ENCODE measurements at regions not wholly inside any gene's neighbourhood (a gene's known extent, or its start where the extent isn't known, plus 50 kb on each side); places are given as distances from the start of the nearest gene placed in this dataset.

- no peak for TF ChIP-seq CTCF (conservative IDR thresholded peaks at IDR 0.05)
- H3K27ac ChIP-seq: peak overlapping the region; percentile 19; the same call in 1 of the 2 replicates
Measured at GRCh38 chr17:77353684-77354419, 213.1 kb downstream of the SEC14L1 start.

- H3K27ac ChIP-seq: peak overlapping the region; percentile 19; the same call in 1 of the 2 replicates
- no peak for TF ChIP-seq CTCF (conservative IDR thresholded peaks at IDR 0.05)
Measured at GRCh38 chr17:77354420-77354669, 213.6 kb downstream of the SEC14L1 start.

- peak overlapping the region; percentile 19; the same call in 1 of the 2 replicates for H3K27ac ChIP-seq
Measured at GRCh38 chr17:77354670-77355455, 214.1 kb downstream of the SEC14L1 start.

GRCh38 chr17:77356109-77356689, 215.4 kb downstream of the SEC14L1 start:
- no peak for TF ChIP-seq CTCF (conservative IDR thresholded peaks at IDR 0.05)
- peak overlapping the region; percentile 20 for H3K27ac ChIP-seq

More at GRCh38 chr17:77354670-77355455, 214.1 kb downstream of the SEC14L1 start:
- no peak for TF ChIP-seq CTCF (conservative IDR thresholded peaks at IDR 0.05)

GRCh38 chr17:77356690-77357201, 216.0 kb downstream of the SEC14L1 start:
- no peak for TF ChIP-seq CTCF (conservative IDR thresholded peaks at IDR 0.05)
- H3K27ac ChIP-seq: no peak overlapping the region

- H3K27ac ChIP-seq: no peak overlapping the region
- TF ChIP-seq CTCF (conservative IDR thresholded peaks at IDR 0.05): no peak
Measured at GRCh38 chr17:77358801-77359200, 218.0 kb downstream of the SEC14L1 start.

GRCh38 chr17:77359236-77359635, 218.5 kb downstream of the SEC14L1 start:
- TF ChIP-seq CTCF (conservative IDR thresholded peaks at IDR 0.05): no peak

More at GRCh38 chr17:77359236-77359635, 218.5 kb downstream of the SEC14L1 start:
- no peak overlapping the region for H3K27ac ChIP-seq

Measured in VCaP (cell line).